Endothelial cell (in vitro differentiated cells): ENCODE measurements at regions not wholly inside any gene's neighbourhood (a gene's known extent, or its start where the extent isn't known, plus 50 kb on each side); places are given as distances from the start of the nearest gene placed in this dataset.

Experiments
- DNase-seq: peaks from one replicate; pipeline ENCODE4 v3.0.0; 2021; ENCODE audit warnings: low spot score
- H3K27ac Mint-ChIP-seq: one replicate; pipeline ENCODE4 v1.8.0; 2021; ENCODE audit warnings: mixed read lengths, inconsistent platforms; ENCODE audit not compliant: unreplicated experiment
- H3K27me3 Mint-ChIP-seq: one replicate; pipeline ENCODE4 v1.8.0; 2021; ENCODE audit warnings: mild to moderate bottlenecking, moderate library complexity, mixed read lengths, inconsistent platforms; ENCODE audit not compliant: unreplicated experiment
- H3K36me3 Mint-ChIP-seq: one replicate; pipeline ENCODE4 v1.8.0; 2021; ENCODE audit warnings: mild to moderate bottlenecking, low read depth, mixed read lengths, inconsistent platforms; ENCODE audit not compliant: unreplicated experiment
- H3K4me1 Mint-ChIP-seq: one replicate; pipeline ENCODE4 v1.8.0; 2021; ENCODE audit warnings: mild to moderate bottlenecking, mixed read lengths, inconsistent platforms; ENCODE audit not compliant: unreplicated experiment
- H3K4me3 Mint-ChIP-seq: one replicate; pipeline ENCODE4 v1.8.0; 2021; ENCODE audit warnings: mild to moderate bottlenecking, mixed read lengths, inconsistent platforms; ENCODE audit not compliant: unreplicated experiment
- H3K9me3 Mint-ChIP-seq: one replicate; pipeline ENCODE4 v1.8.0; 2021; ENCODE audit warnings: mixed read lengths, inconsistent platforms; ENCODE audit not compliant: unreplicated experiment
- CTCF ChIP-seq: fragments of 200-600 bp; sonication (generic); IDR thresholded peaks from one replicate; pipeline ENCODE4 v1.5.0; 2021; ENCODE audit warnings: antibody characterized with exemption; ENCODE audit not compliant: unreplicated experiment

- H3K27me3 Mint-ChIP-seq, result peaks cover 2% of the 10 kb centered on the region
- no peak for DNase-seq
- no peaks in the 10 kb centered on the region for H3K9me3 Mint-ChIP-seq
Measured at GRCh38 chr11:13876423-13876822, 86.1 kb upstream of the SPON1 start.

GRCh38 chr11:13878077-13878476 is 84.4 kb upstream of the SPON1 start:
- Mint-ChIP-seq H3K4me1 (peaks cover 8% of the 10 kb centered on the region), H3K36me3 (no peaks in the 10 kb centered on the region), H3K4me3 (no peak overlapping the region), H3K27ac (no peak overlapping the region), H3K27me3 (peaks cover 3% of the 10 kb centered on the region), H3K9me3 (no peaks in the 10 kb centered on the region)
- TF ChIP-seq CTCF, result no peak
- no peak for DNase-seq

More at GRCh38 chr11:13876423-13876822, 86.1 kb upstream of the SPON1 start:
- H3K36me3 Mint-ChIP-seq, result no peaks in the 10 kb centered on the region
- H3K4me1 Mint-ChIP-seq, result peaks cover 15% of the 10 kb centered on the region
- no peak overlapping the region for H3K4me3 Mint-ChIP-seq
- no peak overlapping the region for H3K27ac Mint-ChIP-seq
- no peak for TF ChIP-seq CTCF

GRCh38 chr11:13880634-13881033 is 81.9 kb upstream of the SPON1 start:
- H3K27ac Mint-ChIP-seq, result no peak overlapping the region
- peaks cover 3% of the 10 kb centered on the region for H3K27me3 Mint-ChIP-seq
- no peak for DNase-seq
- TF ChIP-seq CTCF, result no peak
- no peaks in the 10 kb centered on the region for H3K9me3 Mint-ChIP-seq
- H3K36me3 Mint-ChIP-seq, result no peaks in the 10 kb centered on the region
- no peak overlapping the region for H3K4me3 Mint-ChIP-seq
- no peaks in the 10 kb centered on the region for H3K4me1 Mint-ChIP-seq

- DNase-seq, result no peak
- no peaks in the 10 kb centered on the region for H3K9me3 Mint-ChIP-seq
- no peak for TF ChIP-seq CTCF
- no peaks in the 10 kb centered on the region for H3K36me3 Mint-ChIP-seq
- peaks cover 3% of the 10 kb centered on the region for H3K27me3 Mint-ChIP-seq
- no peak overlapping the region for H3K4me3 Mint-ChIP-seq
- no peaks in the 10 kb centered on the region for H3K4me1 Mint-ChIP-seq
- no peak overlapping the region for H3K27ac Mint-ChIP-seq
Measured at GRCh38 chr11:13881226-13881905, 81.2 kb upstream of the SPON1 start.

- H3K27me3 Mint-ChIP-seq, result peaks cover 3% of the 10 kb centered on the region
- no peak for TF ChIP-seq CTCF
- no peaks in the 10 kb centered on the region for H3K36me3 Mint-ChIP-seq
- no peak overlapping the region for H3K27ac Mint-ChIP-seq
- no peak for DNase-seq
- H3K4me3 Mint-ChIP-seq, result no peak overlapping the region
- H3K4me1 Mint-ChIP-seq, result no peaks in the 10 kb centered on the region
- no peaks in the 10 kb centered on the region for H3K9me3 Mint-ChIP-seq
Measured at GRCh38 chr11:13883042-13883441, 79.5 kb upstream of the SPON1 start.
